Sigmoid colon (tissue), 6 donors: ENCODE measurements at regions not wholly inside any gene's neighbourhood (a gene's known extent, or its start where the extent isn't known, plus 50 kb on each side); places are given as distances from the start of the nearest gene placed in this dataset.
"Not testable (repeated sequence)": the region's sequence is repeated elsewhere in the genome, so short reads cannot be mapped to it uniquely, and the experiment has no call there.

ENCODE experiments used
- DNase-seq: peaks from one replicate; pipeline ENCODE4 v3.0.0-alpha.2; 2019
- H3K27ac ChIP-seq, 4 donors: fragments of 200-600 bp; sonication (generic); one replicate each; pipeline ENCODE4 v1.5.1; 2016 to 2019; ENCODE audit warnings: mild to moderate bottlenecking in 1 of 4
- H3K27me3 ChIP-seq, 3 donors: fragments of 200-600 bp; sonication (generic); one replicate each; pipeline ENCODE4 v1.5.1; 2019; ENCODE audit warnings: mild to moderate bottlenecking in 1 of 3
- H3K36me3 ChIP-seq, 4 donors: fragments of 200-600 bp; sonication (generic); one replicate each; pipeline ENCODE4 v1.5.1; 2016 to 2019
- H3K4me1 ChIP-seq, 4 donors: fragments of 200-600 bp; sonication (generic); one replicate each; pipeline ENCODE4 v1.5.1; 2017 to 2019
- H3K4me3 ChIP-seq, 4 donors: fragments of 200-600 bp; sonication (generic); one replicate each; pipeline ENCODE4 v1.5.1; 2017 to 2019; ENCODE audit warnings: mild to moderate bottlenecking in 2 of 4, moderate library complexity in 1 of 4
- H3K9me3 ChIP-seq, 4 donors: fragments of 200-600 bp in 3 of 4; sonication (generic) in 3 of 4; one replicate each; pipeline versions ENCODE4 v1.5.1 to v1.6.1; 2013 to 2019
- CTCF ChIP-seq, 4 experiments: fragments of 450-650 bp in 3 of 4; fragments of 200-600 bp in 1 of 4; IDR thresholded peaks; one replicate each; pipeline ENCODE4 v1.5.1; 2016 to 2019; ENCODE audit warnings: antibody characterized with exemption in 4 of 4, mild to moderate bottlenecking in 3 of 4, moderate library complexity in 2 of 4
- EP300 ChIP-seq, 4 donors: sonication (generic); formaldehyde crosslinking; IDR thresholded peaks; one replicate each; pipeline ENCODE4 v1.6.1; 2017; ENCODE audit warnings: antibody characterized with exemption in 4 of 4
- POLR2A ChIP-seq, 2 donors: fragments of 450-650 bp; IDR thresholded peaks; one replicate each; pipeline ENCODE4 v1.6.1; 2016; ENCODE audit warnings: antibody characterized with exemption in 2 of 2, mild to moderate bottlenecking in 2 of 2, moderate library complexity in 2 of 2
- POLR2AphosphoS5 ChIP-seq, 4 donors: sonication (generic); formaldehyde crosslinking; IDR thresholded peaks; one replicate each; pipeline ENCODE4 v1.6.1; 2017; ENCODE audit warnings: antibody characterized with exemption in 4 of 4
- WGBS, 2 donors: extraction: QIAGEN DNeasy Blood & Tissue Kit; methylation state at CpG; one replicate each; pipeline ENCODE4 v1.1.7; 2013; 5-methylcytosine and 5-hydroxymethylcytosine counted together
- intact Hi-C: fragments of 100-400 bp; cut with DNase I; formaldehyde crosslinking; loops from one replicate; pipeline ENCODE4 v1.15.1; 2023
- donor health status: healthy with polysubstance abuse.
- donor health status: healthy.

GRCh38 chrX:758917-759316 lies 128.3 kb downstream of the SHOX start:
- no peak overlapping the region for H3K27ac ChIP-seq
- intact Hi-C loops, result no loop called here

GRCh38 chrX:750812-751211 lies 120.2 kb downstream of the SHOX start:
- Histone ChIP-seq H3K27me3 (no peaks in the 10 kb centered on the region), H3K27ac (no peak overlapping the region), H3K4me1 (no peaks in the 10 kb centered on the region), H3K9me3 (peaks cover 0 to 2% (median 0%) of the 10 kb centered on the region in 4 donors), H3K36me3 (no peaks in the 10 kb centered on the region), H3K4me3 (no peak overlapping the region)
- intact Hi-C loops, result no loop called here
- TF ChIP-seq EP300 (IDR thresholded peaks at IDR 0.05), result no peak
- no peak for TF ChIP-seq CTCF (IDR thresholded peaks at IDR 0.05)
- TF ChIP-seq POLR2A (IDR thresholded peaks at IDR 0.05), result no peak
- no peak for TF ChIP-seq POLR2AphosphoS5 (IDR thresholded peaks at IDR 0.05)
- 79% methylated on average over 9 of the region's 9 CpGs for WGBS, 2 donors
- no peak for DNase-seq

More at GRCh38 chrX:758917-759316, 128.3 kb downstream of the SHOX start:
- Histone ChIP-seq H3K9me3 (no peaks in the 10 kb centered on the region), H3K36me3 (no peaks in the 10 kb centered on the region), H3K27me3 (no peaks in the 10 kb centered on the region), H3K4me1 (no peaks in the 10 kb centered on the region), H3K4me3 (no peak overlapping the region)
- WGBS, 2 donors, result 81 to 86% methylated on average over 6 of the region's 6 CpGs
- TF ChIP-seq POLR2AphosphoS5 (IDR thresholded peaks at IDR 0.05), result no peak
- no peak for TF ChIP-seq CTCF (IDR thresholded peaks at IDR 0.05)
- TF ChIP-seq EP300 (IDR thresholded peaks at IDR 0.05), result no peak
- TF ChIP-seq POLR2A (IDR thresholded peaks at IDR 0.05), result no peak
- DNase-seq, result no peak

GRCh38 chrX:750263-750662 lies 119.7 kb downstream of the SHOX start:
- 87 to 89% methylated on average over 5 of the region's 5 CpGs for WGBS, 2 donors
- no peaks in the 10 kb centered on the region for H3K4me1 ChIP-seq
- peaks cover 0 to 2% (median 0%) of the 10 kb centered on the region in 4 donors for H3K9me3 ChIP-seq
- H3K27ac ChIP-seq, result no peak overlapping the region
- intact Hi-C loops, result no loop called here
- DNase-seq, result no peak
- H3K36me3 ChIP-seq, result no peaks in the 10 kb centered on the region
- no peak overlapping the region for H3K4me3 ChIP-seq
- no peak for TF ChIP-seq POLR2A (IDR thresholded peaks at IDR 0.05)
- TF ChIP-seq CTCF (IDR thresholded peaks at IDR 0.05), result no peak
- TF ChIP-seq POLR2AphosphoS5 (IDR thresholded peaks at IDR 0.05), result no peak
- TF ChIP-seq EP300 (IDR thresholded peaks at IDR 0.05), result no peak
- no peaks in the 10 kb centered on the region for H3K27me3 ChIP-seq

- no peaks in the 10 kb centered on the region for H3K36me3 ChIP-seq
- no peaks in the 10 kb centered on the region for H3K4me1 ChIP-seq
- TF ChIP-seq POLR2AphosphoS5 (IDR thresholded peaks at IDR 0.05) (no peak), CTCF (IDR thresholded peaks at IDR 0.05) (no peak), EP300 (IDR thresholded peaks at IDR 0.05) (no peak), POLR2A (IDR thresholded peaks at IDR 0.05) (no peak)
- intact Hi-C loops, result no loop called here
- H3K27me3 ChIP-seq, result no peaks in the 10 kb centered on the region
- no peak for DNase-seq
- H3K27ac ChIP-seq, result no peak overlapping the region
- peaks cover 0 to 2% (median 0%) of the 10 kb centered on the region in 4 donors for H3K9me3 ChIP-seq
- WGBS, 2 donors, result 72 to 83% methylated on average over 2 of the region's 2 CpGs
- H3K4me3 ChIP-seq, result no peak overlapping the region
These were observed 116.6 kb downstream of the SHOX start for GRCh38 chrX:747176-747575.

GRCh38 chrX:739611-740010 lies 109.0 kb downstream of the SHOX start:
- peaks cover 0 to 3% (median 0%) of the 10 kb centered on the region in 3 donors for H3K27me3 ChIP-seq
- H3K36me3 ChIP-seq, result no peaks in the 10 kb centered on the region
- no peaks in the 10 kb centered on the region for H3K9me3 ChIP-seq
- H3K27ac ChIP-seq, result no peak overlapping the region
- intact Hi-C loops, result no loop called here
- DNase-seq, result no peak
- 77 to 84% methylated on average over 10 of the region's 10 CpGs for WGBS, 2 donors
- H3K4me1 ChIP-seq, result no peaks in the 10 kb centered on the region
- no peak overlapping the region for H3K4me3 ChIP-seq
- TF ChIP-seq POLR2A (IDR thresholded peaks at IDR 0.05) (no peak), CTCF (IDR thresholded peaks at IDR 0.05) (no peak), EP300 (IDR thresholded peaks at IDR 0.05) (no peak), POLR2AphosphoS5 (IDR thresholded peaks at IDR 0.05) (no peak)

GRCh38 chrX:737021-737420 lies 106.4 kb downstream of the SHOX start:
- H3K36me3 ChIP-seq, H3K27me3 ChIP-seq, DNase-seq, H3K9me3 ChIP-seq, H3K4me3 ChIP-seq, H3K27ac ChIP-seq, intact Hi-C loops, H3K4me1 ChIP-seq: not testable (repeated sequence)
- 79% methylated on average over 3 of the region's 3 CpGs for WGBS, 2 donors
